ENCODE measurements at regions not wholly inside any gene's neighbourhood (a gene's known extent, or its start where the extent isn't known, plus 50 kb on each side); places are given as distances from the start of the nearest gene placed in this dataset.

GRCh38 chr22:45077286-45077685 lies 67.5 kb upstream of the PHF21B start:
- H3K27ac Mint-ChIP-seq = no peak overlapping the region
- peaks cover 9% of the 10 kb centered on the region for H3K36me3 Mint-ChIP-seq
- peaks cover 11% of the 10 kb centered on the region for H3K27me3 Mint-ChIP-seq (ENCODE audit: low read depth)
- ATAC-seq (no peak), DNase-seq (ENCODE audit: low spot score) (no peak)
- ChIA-PET CTCF (interaction anchor here (1.1 kb wide), 1 partner anchor 120 kb away, joined by 3 read pairs; no protein-coding TSS in a partner anchor), POLR2A (interaction anchor here (0.6 kb wide), 1 partner anchor 13 kb away, joined by 3 read pairs; no protein-coding TSS in a partner anchor)
- H3K4me1 Mint-ChIP-seq = peaks cover 40% of the 10 kb centered on the region
- H3K9me3 Mint-ChIP-seq = peaks cover 12% of the 10 kb centered on the region
- H3K4me3 Mint-ChIP-seq = no peak overlapping the region
- TF ChIP-seq ATF2 (CRISPR knock-in tag; IDR thresholded peaks at IDR 0.05; ENCODE audit: borderline replicate concordance, low read depth) = no peak
- no peak for TF ChIP-seq TCF7 (CRISPR knock-in tag; IDR thresholded peaks at IDR 0.05; ENCODE audit: low read depth)
- no peak for TF ChIP-seq PRDM15 (CRISPR knock-in tag; IDR thresholded peaks at IDR 0.05)

GRCh38 chr22:45077826-45078334 lies 68.1 kb upstream of the PHF21B start:
- H3K4me1 Mint-ChIP-seq = peaks cover 38% of the 10 kb centered on the region
- H3K36me3 Mint-ChIP-seq = peaks cover 9% of the 10 kb centered on the region
- ChIA-PET POLR2A (interaction anchor here (0.6 kb wide), 1 partner anchor 13 kb away, joined by 3 read pairs; no protein-coding TSS in a partner anchor), CTCF (no interaction called here)
- no peak overlapping the region for H3K4me3 Mint-ChIP-seq
- H3K27me3 Mint-ChIP-seq (ENCODE audit: low read depth) = peaks cover 11% of the 10 kb centered on the region
- DNase-seq (ENCODE audit: low spot score) (no peak), ATAC-seq (no peak)
- peaks cover 12% of the 10 kb centered on the region for H3K9me3 Mint-ChIP-seq
- H3K27ac Mint-ChIP-seq = no peak overlapping the region
- TF ChIP-seq ZMAT4 (CRISPR knock-in tag; IDR thresholded peaks at IDR 0.05) (no peak), MYBL2 (CRISPR knock-in tag; IDR thresholded peaks at IDR 0.05) (no peak), ZBTB43 (CRISPR knock-in tag; IDR thresholded peaks at IDR 0.05) (no peak), ZNF512 (CRISPR knock-in tag; IDR thresholded peaks at IDR 0.05; ENCODE audit: borderline replicate concordance) (no peak), FOXP1 (CRISPR knock-in tag; IDR thresholded peaks at IDR 0.05; ENCODE audit: borderline replicate concordance) (no peak), CDX4 (CRISPR knock-in tag; IDR thresholded peaks at IDR 0.05; ENCODE audit: borderline replicate concordance) (no peak), OVOL2 (CRISPR knock-in tag; IDR thresholded peaks at IDR 0.05; ENCODE audit: borderline replicate concordance) (no peak), ZNF416 (CRISPR knock-in tag; IDR thresholded peaks at IDR 0.05) (no peak), ETV6 (CRISPR knock-in tag; IDR thresholded peaks at IDR 0.05) (no peak), MAX (CRISPR knock-in tag; IDR thresholded peaks at IDR 0.05) (no peak), SP1 (CRISPR knock-in tag; conservative IDR thresholded peaks at IDR 0.05) (no peak), NR3C1 (CRISPR knock-in tag; conservative IDR thresholded peaks at IDR 0.05; ENCODE audit: low read depth) (no peak), RORB (CRISPR knock-in tag; IDR thresholded peaks at IDR 0.05) (no peak), GRHL2 (CRISPR knock-in tag; IDR thresholded peaks at IDR 0.05; ENCODE audit: insufficient replicate concordance, severe bottlenecking) (no peak), IRF1 (CRISPR knock-in tag; IDR thresholded peaks at IDR 0.05) (no peak), GTF2I (CRISPR knock-in tag; conservative IDR thresholded peaks at IDR 0.05) (no peak), NFYB (CRISPR knock-in tag; conservative IDR thresholded peaks at IDR 0.05; ENCODE audit: low read depth) (no peak), NR2C2 (CRISPR knock-in tag; IDR thresholded peaks at IDR 0.05) (no peak), ATF6 (CRISPR knock-in tag; IDR thresholded peaks at IDR 0.05) (no peak)
